NT2/D1 (cell line): ENCODE measurements at regions not wholly inside any gene's neighbourhood (a gene's known extent, or its start where the extent isn't known, plus 50 kb on each side); places are given as distances from the start of the nearest gene placed in this dataset.

Experiments used
- SUZ12 ChIP-seq: IDR thresholded peaks from 2 replicates; pipeline ENCODE4 v1.6.1; 2011; ENCODE audit not compliant: insufficient read length, insufficient read depth; ENCODE audit errors: extremely low read depth
- YY1 ChIP-seq: IDR thresholded peaks from 2 replicates; pipeline ENCODE4 v1.6.1; 2011; ENCODE audit not compliant: insufficient read length, insufficient read depth
- ZNF274 ChIP-seq: IDR thresholded peaks from 2 replicates; pipeline ENCODE4 v1.6.1; 2011; ENCODE audit warnings: mild to moderate bottlenecking, low read depth, low read length

GRCh38 chr5:98463222-98463621 lies 310.2 kb upstream of the RGMB start:
- TF ChIP-seq ZNF274 (no peak), SUZ12 (no peak), YY1 (no peak)
